Esophagus muscularis mucosa (tissue), 4 donors: ENCODE measurements at regions not wholly inside any gene's neighbourhood (a gene's known extent, or its start where the extent isn't known, plus 50 kb on each side); places are given as distances from the start of the nearest gene placed in this dataset.

Source experiments
- EP300 ChIP-seq: sonication (generic); formaldehyde crosslinking; IDR thresholded peaks from one replicate; pipeline ENCODE4 v1.6.1; 2017; ENCODE audit warnings: antibody characterized with exemption
- POLR2A ChIP-seq: fragments of 450-650 bp; IDR thresholded peaks from one replicate; pipeline ENCODE4 v1.6.1; 2017; ENCODE audit warnings: antibody characterized with exemption, moderate library complexity, mild to moderate bottlenecking, low read depth
- POLR2AphosphoS5 ChIP-seq, 2 donors: sonication (generic); formaldehyde crosslinking; IDR thresholded peaks; one replicate each; pipeline ENCODE4 v1.6.1; 2017; ENCODE audit warnings: antibody characterized with exemption in 2 of 2
- TF ChIP-seq, protein P1 (sequence below), 3 experiments: fragments of 200-600 bp in 2 of 3; fragments of 450-650 bp in 1 of 3; sonication (generic) in 2 of 3; IDR thresholded peaks; one replicate each; pipeline ENCODE4 v1.5.1; 2017 to 2019; ENCODE audit warnings: antibody characterized with exemption in 3 of 3, mild to moderate bottlenecking in 2 of 3, moderate library complexity in 1 of 3

DNA sequence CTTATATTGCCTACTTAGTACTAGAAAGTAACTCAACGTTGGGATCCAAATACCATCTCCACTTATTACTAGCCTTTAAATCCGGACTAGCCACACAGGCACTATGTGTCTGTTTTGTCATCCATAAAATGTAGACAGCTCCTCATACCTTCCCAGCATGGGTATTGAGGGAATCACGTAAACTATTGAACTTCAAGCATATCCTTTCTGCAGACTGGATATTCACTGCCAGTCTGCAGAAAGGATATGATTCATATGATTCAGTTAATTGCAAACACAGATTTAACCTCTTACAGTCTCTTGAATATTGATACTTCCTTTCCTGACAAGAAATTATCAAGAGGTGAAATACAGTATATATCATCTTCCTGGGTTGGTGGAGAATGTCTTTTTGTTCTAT is 186.0 kb downstream of the LEPR start:
- TF ChIP-seq, protein P1, sequence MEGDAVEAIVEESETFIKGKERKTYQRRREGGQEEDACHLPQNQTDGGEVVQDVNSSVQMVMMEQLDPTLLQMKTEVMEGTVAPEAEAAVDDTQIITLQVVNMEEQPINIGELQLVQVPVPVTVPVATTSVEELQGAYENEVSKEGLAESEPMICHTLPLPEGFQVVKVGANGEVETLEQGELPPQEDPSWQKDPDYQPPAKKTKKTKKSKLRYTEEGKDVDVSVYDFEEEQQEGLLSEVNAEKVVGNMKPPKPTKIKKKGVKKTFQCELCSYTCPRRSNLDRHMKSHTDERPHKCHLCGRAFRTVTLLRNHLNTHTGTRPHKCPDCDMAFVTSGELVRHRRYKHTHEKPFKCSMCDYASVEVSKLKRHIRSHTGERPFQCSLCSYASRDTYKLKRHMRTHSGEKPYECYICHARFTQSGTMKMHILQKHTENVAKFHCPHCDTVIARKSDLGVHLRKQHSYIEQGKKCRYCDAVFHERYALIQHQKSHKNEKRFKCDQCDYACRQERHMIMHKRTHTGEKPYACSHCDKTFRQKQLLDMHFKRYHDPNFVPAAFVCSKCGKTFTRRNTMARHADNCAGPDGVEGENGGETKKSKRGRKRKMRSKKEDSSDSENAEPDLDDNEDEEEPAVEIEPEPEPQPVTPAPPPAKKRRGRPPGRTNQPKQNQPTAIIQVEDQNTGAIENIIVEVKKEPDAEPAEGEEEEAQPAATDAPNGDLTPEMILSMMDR (IDR thresholded peaks at IDR 0.05) = no peak
- no peak for TF ChIP-seq POLR2A
- no peak for TF ChIP-seq EP300
- TF ChIP-seq POLR2AphosphoS5 (IDR thresholded peaks at IDR 0.05) = no peak
